Neuronal stem cell (in vitro differentiated cells): ENCODE measurements at regions not wholly inside any gene's neighbourhood (a gene's known extent, or its start where the extent isn't known, plus 50 kb on each side); places are given as distances from the start of the nearest gene placed in this dataset.

Experiments used
- DNase-seq: peaks from one replicate; pipeline ENCODE4 v3.0.0-alpha.2; 2013; ENCODE audit warnings: low spot score
- H2AFZ ChIP-seq: one replicate; pipeline ENCODE4 v1.6.1; 2013; ENCODE audit warnings: mild to moderate bottlenecking, low read length, inconsistent platforms
- H2AK5ac ChIP-seq: 2 replicates; pipeline ENCODE4 v1.6.1; 2013; ENCODE audit warnings: low read depth, mild to moderate bottlenecking, inconsistent platforms, low read length, moderate library complexity, mixed read lengths
- H2BK120ac ChIP-seq: 2 replicates; pipeline ENCODE4 v1.6.1; 2013; ENCODE audit warnings: low read depth, mild to moderate bottlenecking, inconsistent platforms, low read length, moderate library complexity, mixed read lengths
- H2BK12ac ChIP-seq: one replicate; pipeline ENCODE4 v1.6.1; 2013; ENCODE audit warnings: low read length, inconsistent platforms
- H2BK15ac ChIP-seq: 2 replicates; pipeline ENCODE4 v1.6.1; 2013; ENCODE audit warnings: mild to moderate bottlenecking, low read length, inconsistent platforms, mixed read lengths
- H2BK5ac ChIP-seq: one replicate; pipeline ENCODE4 v1.6.1; 2013; ENCODE audit warnings: inconsistent platforms, mild to moderate bottlenecking, low read length, moderate library complexity
- H3K14ac ChIP-seq: one replicate; pipeline ENCODE4 v1.6.1; 2013; ENCODE audit warnings: low read length, inconsistent platforms
- H3K18ac ChIP-seq: 2 replicates; pipeline ENCODE4 v1.6.1; 2013; ENCODE audit warnings: low read length, inconsistent platforms
- H3K23ac ChIP-seq: 2 replicates; pipeline ENCODE4 v1.6.1; 2013; ENCODE audit warnings: low read depth, mild to moderate bottlenecking, mixed read lengths, low read length, inconsistent platforms; ENCODE audit not compliant: poor library complexity
- H3K27ac ChIP-seq: replicated peaks from 3 replicates; pipeline ENCODE4 v1.5.1; 2013; ENCODE audit warnings: low read length, inconsistent platforms
- H3K27me3 ChIP-seq, 3 experiments: 2 replicates each; pipeline ENCODE4 v1.6.1; 2013; ENCODE audit warnings: low read length in 3 of 3, mild to moderate bottlenecking in 2 of 3, inconsistent platforms in 1 of 3, low read depth in 1 of 3, mixed read lengths in 1 of 3, moderate library complexity in 1 of 3; ENCODE audit not compliant: control insufficient read depth in 3 of 3, insufficient read depth in 3 of 3
- H3K36me3 ChIP-seq, 2 donors: replicated peaks in 1 of 2; 2 replicates each; pipeline ENCODE4 v1.6.1; 2013; ENCODE audit warnings: low read length in 2 of 2; ENCODE audit not compliant: control insufficient read depth in 2 of 2, insufficient read depth in 2 of 2
- H3K4ac ChIP-seq: 2 replicates; pipeline ENCODE4 v1.6.1; 2013; ENCODE audit warnings: inconsistent platforms, mild to moderate bottlenecking, low read length, moderate library complexity
- H3K4me1 ChIP-seq, 2 donors: 1 replicate in 1 of 2; 2 replicates in 1 of 2; pipeline ENCODE4 v1.6.1; 2013; ENCODE audit warnings: low read length in 2 of 2, low read depth in 1 of 2; ENCODE audit not compliant: control insufficient read depth in 2 of 2, insufficient read depth in 1 of 2
- H3K4me2 ChIP-seq: one replicate; pipeline ENCODE4 v1.6.1; 2013; ENCODE audit warnings: mild to moderate bottlenecking, low read length, inconsistent platforms; ENCODE audit not compliant: insufficient read depth, poor library complexity, severe bottlenecking
- H3K4me3 ChIP-seq, 2 donors: 2 replicates each; pipeline ENCODE4 v1.5.1; 2013; ENCODE audit warnings: low read length in 2 of 2, mild to moderate bottlenecking in 2 of 2, inconsistent platforms in 1 of 2, moderate library complexity in 1 of 2
- H3K79me1 ChIP-seq: one replicate; pipeline ENCODE4 v1.6.1; 2013; ENCODE audit warnings: low read depth, mild to moderate bottlenecking, inconsistent platforms, low read length, moderate library complexity
- H3K9ac ChIP-seq: one replicate; pipeline ENCODE4 v1.6.1; 2013; ENCODE audit warnings: mild to moderate bottlenecking, low read depth, low read length, inconsistent platforms; ENCODE audit not compliant: poor library complexity
- H3K9me3 ChIP-seq, 2 donors: replicated peaks in 1 of 2; 2 replicates each; pipeline versions ENCODE3 to v1.6.1; 2013; ENCODE audit warnings: low read length in 2 of 2, mild to moderate bottlenecking in 2 of 2, inconsistent platforms in 1 of 2, low read depth in 1 of 2, mixed read lengths in 1 of 2, moderate library complexity in 1 of 2; ENCODE audit not compliant: control insufficient read depth in 2 of 2, insufficient read depth in 1 of 2
- H4K8ac ChIP-seq: one replicate; pipeline ENCODE4 v1.6.1; 2013; ENCODE audit warnings: low read depth, mild to moderate bottlenecking, inconsistent platforms, low read length, moderate library complexity
- H4K91ac ChIP-seq: one replicate; pipeline ENCODE4 v1.6.1; 2013; ENCODE audit warnings: low read length, low read depth, mild to moderate bottlenecking, inconsistent platforms; ENCODE audit not compliant: poor library complexity
- WGBS, 2 donors: extraction: QIAGEN DNeasy Blood & Tissue Kit; methylation state at CpG; one replicate each; pipeline ENCODE4 v1.1.7; 2013; ENCODE audit warnings: missing lambda C conversion rate in 2 of 2, mixed read lengths in 1 of 2; ENCODE audit not compliant: insufficient read length in 2 of 2, insufficient replicate concordance in 1 of 2; ENCODE audit errors: extremely low coverage in 2 of 2; 5-methylcytosine and 5-hydroxymethylcytosine counted together

- H2AFZ ChIP-seq = no peak overlapping the region
- no peak overlapping the region for H3K23ac ChIP-seq
- H3K4ac ChIP-seq = no peak overlapping the region
- H3K27me3 ChIP-seq = no peaks in the 10 kb centered on the region
- DNase-seq = no peak
- peaks cover 0 to 8% of the 10 kb centered on the region in 2 donors for H3K4me1 ChIP-seq
- H2BK5ac ChIP-seq = no peak overlapping the region
- no peak overlapping the region for H2BK120ac ChIP-seq
- H3K36me3 ChIP-seq = no peaks in the 10 kb centered on the region
- no peak overlapping the region for H3K27ac ChIP-seq
- H2BK12ac ChIP-seq = no peak overlapping the region
- no peak overlapping the region for H4K8ac ChIP-seq
- H3K9ac ChIP-seq = no peak overlapping the region
- no peak overlapping the region for H3K18ac ChIP-seq
- H2BK15ac ChIP-seq = no peak overlapping the region
- no peaks in the 10 kb centered on the region for H3K9me3 ChIP-seq
- no peak overlapping the region for H2AK5ac ChIP-seq
- H3K79me1 ChIP-seq = no peaks in the 10 kb centered on the region
- H3K4me3 ChIP-seq = no peak overlapping the region
- H4K91ac ChIP-seq = no peak overlapping the region
- no peak overlapping the region for H3K4me2 ChIP-seq
- WGBS, 2 donors = no CpG with 5 or more reads among the region's 10 CpGs
- H3K14ac ChIP-seq = no peak overlapping the region
Measured at GRCh38 chr2:234292205-234292961, 204.5 kb downstream of the ARL4C start.

- Histone ChIP-seq H3K27ac (no peak overlapping the region), H3K9me3 (no peaks in the 10 kb centered on the region), H3K27me3 (no peaks in the 10 kb centered on the region), H2BK120ac (no peak overlapping the region), H3K79me1 (no peaks in the 10 kb centered on the region), H3K4ac (no peak overlapping the region), H2BK5ac (no peak overlapping the region), H3K4me2 (no peak overlapping the region), H2BK12ac (no peak overlapping the region), H3K4me3 (no peak overlapping the region), H3K14ac (no peak overlapping the region), H3K23ac (no peak overlapping the region), H2BK15ac (no peak overlapping the region), H4K91ac (no peak overlapping the region), H2AK5ac (no peak overlapping the region), H3K18ac (peak overlapping the region; percentile 44), H3K4me1 (peaks cover 0 to 10% of the 10 kb centered on the region in 2 donors), H3K36me3 (no peaks in the 10 kb centered on the region), H4K8ac (no peak overlapping the region), H3K9ac (no peak overlapping the region), H2AFZ (no peak overlapping the region)
- no peak for DNase-seq
- no CpG with 5 or more reads among the region's 5 CpGs for WGBS, 2 donors
Measured at GRCh38 chr2:234291765-234292204, 205.1 kb downstream of the ARL4C start.

- peaks cover 0 to 14% of the 10 kb centered on the region in 2 donors for H3K4me1 ChIP-seq
- no peaks in the 10 kb centered on the region for H3K9me3 ChIP-seq
Measured at GRCh38 chr2:234290671-234291070, 206.2 kb downstream of the ARL4C start.

GRCh38 chr2:234289834-234290590 lies 206.9 kb downstream of the ARL4C start:
- no peak for DNase-seq
- H3K18ac ChIP-seq = peak overlapping the region; percentile 84
- H3K4me2 ChIP-seq = no peak overlapping the region
- peak overlapping the region; percentile 88 for H2BK15ac ChIP-seq
- H3K4me3 ChIP-seq = no peak overlapping the region
- H3K23ac ChIP-seq = no peak overlapping the region
- H3K4ac ChIP-seq = peak overlapping the region; percentile 94
- H4K8ac ChIP-seq = no peak overlapping the region
- H3K9me3 ChIP-seq = no peaks in the 10 kb centered on the region
- peak overlapping the region; percentile 10 for H2BK120ac ChIP-seq
- no peak overlapping the region for H2BK5ac ChIP-seq
- peak overlapping the region; percentile 93 for H2BK12ac ChIP-seq
- no peak overlapping the region for H3K14ac ChIP-seq
- no peaks in the 10 kb centered on the region for H3K36me3 ChIP-seq
- H3K27me3 ChIP-seq = no peaks in the 10 kb centered on the region
- H2AFZ ChIP-seq = no peak overlapping the region
- H3K9ac ChIP-seq = no peak overlapping the region
- no CpG with 5 or more reads among the region's 3 CpGs for whole genome bisulfite sequencing, 2 donors
- H3K4me1 ChIP-seq = peaks cover 0 to 14% of the 10 kb centered on the region in 2 donors
- no peak overlapping the region for H3K27ac ChIP-seq
- H4K91ac ChIP-seq = no peak overlapping the region
- H3K79me1 ChIP-seq = no peaks in the 10 kb centered on the region
- peak overlapping the region; percentile 67 for H2AK5ac ChIP-seq

More at GRCh38 chr2:234290671-234291070, 206.2 kb downstream of the ARL4C start:
- Histone ChIP-seq H2AFZ (no peak overlapping the region), H4K8ac (no peak overlapping the region), H3K23ac (no peak overlapping the region), H2BK120ac (no peak overlapping the region), H3K36me3 (no peaks in the 10 kb centered on the region), H3K9ac (no peak overlapping the region), H3K27ac (no peak overlapping the region), H3K27me3 (no peaks in the 10 kb centered on the region), H2BK5ac (no peak overlapping the region), H3K14ac (no peak overlapping the region), H3K79me1 (no peaks in the 10 kb centered on the region), H3K4ac (no peak overlapping the region), H2AK5ac (no peak overlapping the region), H3K4me3 (no peak overlapping the region), H2BK12ac (no peak overlapping the region), H3K18ac (peak overlapping the region; percentile 84), H2BK15ac (peak overlapping the region; percentile 88), H4K91ac (no peak overlapping the region), H3K4me2 (no peak overlapping the region)
- WGBS, 2 donors = no CpG with 5 or more reads among the region's 10 CpGs
- DNase-seq = no peak
